IMR-90 (cell line): ENCODE measurements at regions not wholly inside any gene's neighbourhood (a gene's known extent, or its start where the extent isn't known, plus 50 kb on each side); places are given as distances from the start of the nearest gene placed in this dataset.

Experiments
- ATAC-seq: fragments of 200-7000 bp; cut with Tn5 transposase; 2 replicates; pipeline ENCODE4 v1.9.1; 2020; ENCODE audit warnings: low read depth, mild to moderate bottlenecking, moderate library complexity
- BruUV-seq: library from RNA; stranded (reverse); fragments of 400-500 nt; replicated peaks from 2 replicates; lab custom pipeline; 2021; lab: Mats Ljungman, UMichigan
- CTCF ChIA-PET: fragments of 300-600 bp; formaldehyde crosslinking; extraction: SDS; loops from one replicate; lab custom pipeline; 2021; ENCODE audit warnings: antibody characterized with exemption; lab: Yijun Ruan, JAX
- POLR2A ChIA-PET: fragments of 300-600 bp; sonication (Branson Sonifier 250); formaldehyde crosslinking; loops from one replicate; lab custom pipeline; 2022; ENCODE audit warnings: antibody characterized with exemption; ENCODE audit not compliant: unreplicated experiment; lab: Charles Lee
- DNase-seq: peaks from one replicate; pipeline ENCODE4 v3.0.0; 2013
- H2AFZ ChIP-seq: replicated peaks from 2 replicates; pipeline ENCODE3; 2013; ENCODE audit warnings: low read length, mild to moderate bottlenecking; ENCODE audit not compliant: poor library complexity
- H2AK5ac ChIP-seq: 2 replicates; pipeline ENCODE4 v1.6.1; 2013; ENCODE audit warnings: low read depth, low read length, inconsistent platforms
- H2AK9ac ChIP-seq: replicated peaks from 2 replicates; pipeline ENCODE3; 2013; ENCODE audit warnings: mild to moderate bottlenecking, low read depth, low read length, moderate library complexity; ENCODE audit not compliant: poor library complexity
- H2BK120ac ChIP-seq: 2 replicates; pipeline ENCODE4 v1.6.1; 2013; ENCODE audit warnings: low read depth, low read length, inconsistent platforms
- H2BK15ac ChIP-seq: 3 replicates; pipeline ENCODE4 v1.6.1; 2013; ENCODE audit warnings: low read depth, low read length, inconsistent platforms
- H2BK20ac ChIP-seq: 2 replicates; pipeline ENCODE4 v1.6.1; 2013; ENCODE audit warnings: low read depth, mild to moderate bottlenecking, inconsistent platforms, low read length, moderate library complexity
- H2BK5ac ChIP-seq: 2 replicates; pipeline ENCODE4 v1.6.1; 2013; ENCODE audit warnings: mild to moderate bottlenecking, low read depth, low read length, inconsistent platforms; ENCODE audit not compliant: poor library complexity, severe bottlenecking
- H3K14ac ChIP-seq: replicated peaks from 2 replicates; pipeline ENCODE4 v1.6.1; 2013; ENCODE audit warnings: low read depth, low read length, inconsistent platforms
- H3K18ac ChIP-seq: 2 replicates; pipeline ENCODE4 v1.6.1; 2013; ENCODE audit warnings: low read depth, low read length, control low read depth
- H3K23ac ChIP-seq: 2 replicates; pipeline ENCODE4 v1.6.1; 2013; ENCODE audit warnings: low read depth, low read length, inconsistent platforms
- H3K27ac ChIP-seq: 2 replicates; pipeline ENCODE4 v1.5.1; 2013; ENCODE audit warnings: mild to moderate bottlenecking, control low read depth, low read length; ENCODE audit not compliant: insufficient read depth
- H3K27me3 ChIP-seq: 2 replicates; pipeline ENCODE4 v1.6.1; 2013; ENCODE audit warnings: low read length; ENCODE audit not compliant: control insufficient read depth, insufficient read depth
- H3K36me3 ChIP-seq: 2 replicates; pipeline ENCODE4 v1.6.1; 2013; ENCODE audit warnings: low read length, mixed read lengths; ENCODE audit not compliant: control insufficient read depth, insufficient read depth
- H3K4ac ChIP-seq: 2 replicates; pipeline ENCODE4 v1.6.1; 2013; ENCODE audit warnings: low read depth, low read length, inconsistent platforms
- H3K4me1 ChIP-seq: 2 replicates; pipeline ENCODE4 v1.6.1; 2013; ENCODE audit warnings: low read length, mixed read lengths; ENCODE audit not compliant: control insufficient read depth, insufficient read depth
- H3K4me2 ChIP-seq: 2 replicates; pipeline ENCODE4 v1.6.1; 2013; ENCODE audit warnings: low read depth, mild to moderate bottlenecking, control low read depth, low read length, moderate library complexity
- H3K4me3 ChIP-seq: 2 replicates; pipeline ENCODE4 v1.5.1; 2013; ENCODE audit warnings: low read depth, mild to moderate bottlenecking, control low read depth, low read length, moderate library complexity; ENCODE audit not compliant: insufficient read depth
- H3K56ac ChIP-seq: 2 replicates; pipeline ENCODE4 v1.6.1; 2013; ENCODE audit warnings: low read length, inconsistent platforms; ENCODE audit not compliant: insufficient read depth; ENCODE audit errors: extremely low read depth
- H3K79me1 ChIP-seq, 2 experiments: 2 replicates each; pipeline ENCODE4 v1.6.1; 2013; ENCODE audit warnings: low read length in 2 of 2, inconsistent platforms in 1 of 2, low read depth in 1 of 2
- H3K9ac ChIP-seq: 2 replicates; pipeline ENCODE4 v1.6.1; 2013; ENCODE audit warnings: low read depth, low read length, control low read depth
- H3K9me1 ChIP-seq: 2 replicates; pipeline ENCODE4 v1.6.1; 2013; ENCODE audit warnings: low read length, inconsistent platforms; ENCODE audit not compliant: insufficient read depth
- H3K9me3 ChIP-seq: 2 replicates; pipeline ENCODE4 v1.6.1; 2013; ENCODE audit warnings: low read length; ENCODE audit not compliant: control insufficient read depth, insufficient read depth
- H4K20me1 ChIP-seq: 2 replicates; pipeline ENCODE4 v1.6.1; 2013; ENCODE audit warnings: low read length, inconsistent platforms; ENCODE audit not compliant: insufficient read depth
- H4K5ac ChIP-seq: 2 replicates; pipeline ENCODE4 v1.6.1; 2013; ENCODE audit warnings: mild to moderate bottlenecking, low read depth, low read length, control low read depth
- H4K8ac ChIP-seq, 2 experiments: 2 replicates each; pipeline ENCODE4 v1.6.1; 2013; ENCODE audit warnings: low read depth in 2 of 2, low read length in 2 of 2, control low read depth in 1 of 2, inconsistent platforms in 1 of 2
- H4K91ac ChIP-seq: 2 replicates; pipeline ENCODE4 v1.6.1; 2013; ENCODE audit warnings: low read depth, low read length, inconsistent platforms; ENCODE audit not compliant: insufficient read depth
- BHLHE40 ChIP-seq: fragments of 150-350 bp; IDR thresholded peaks from 2 replicates; pipeline ENCODE4 v1.6.1; 2016; ENCODE audit warnings: mild to moderate bottlenecking, low read depth, low read length
- CEBPB ChIP-seq: IDR thresholded peaks from 2 replicates; pipeline ENCODE4 v1.6.1; 2012; ENCODE audit warnings: low read depth, low read length, improper control_type of control experiment
- CHD1 ChIP-seq: IDR thresholded peaks from 2 replicates; pipeline ENCODE4 v1.6.1; 2012; ENCODE audit warnings: low read depth, low read length, improper control_type of control experiment
- CTCF ChIP-seq: conservative IDR thresholded peaks from 2 replicates; pipeline ENCODE4 v1.5.1; 2012; ENCODE audit warnings: mild to moderate bottlenecking, low read depth, low read length, improper control_type of control experiment
- ELK1 ChIP-seq: fragments of 150-350 bp; IDR thresholded peaks from 2 replicates; pipeline ENCODE4 v1.6.1; 2016; ENCODE audit warnings: low read depth, mild to moderate bottlenecking, low read length, moderate library complexity, borderline replicate concordance
- FOS ChIP-seq: fragments of 150-350 bp; IDR thresholded peaks from 2 replicates; pipeline ENCODE4 v1.6.1; 2016; ENCODE audit warnings: low read depth, low read length
- MAFK ChIP-seq: IDR thresholded peaks from 2 replicates; pipeline ENCODE4 v1.6.1; 2012; ENCODE audit warnings: low read depth, low read length, improper control_type of control experiment
- MAZ ChIP-seq: IDR thresholded peaks from 2 replicates; pipeline ENCODE4 v1.6.1; 2012; ENCODE audit warnings: low read depth, mild to moderate bottlenecking, low read length, improper control_type of control experiment, moderate library complexity, borderline replicate concordance
- MXI1 ChIP-seq: IDR thresholded peaks from 2 replicates; pipeline ENCODE4 v1.6.1; 2012; ENCODE audit warnings: low read depth, mild to moderate bottlenecking, low read length, moderate library complexity, borderline replicate concordance
- NFE2L2 ChIP-seq: fragments of 150-350 bp; IDR thresholded peaks from 2 replicates; pipeline ENCODE4 v1.6.1; 2016; ENCODE audit warnings: low read depth, mild to moderate bottlenecking, low read length
- POLR2A ChIP-seq: IDR thresholded peaks from 2 replicates; pipeline ENCODE4 v1.6.1; 2012; ENCODE audit warnings: mild to moderate bottlenecking, low read depth, low read length
- RAD21 ChIP-seq: IDR thresholded peaks from 2 replicates; pipeline ENCODE4 v1.6.1; 2012; ENCODE audit warnings: low read length, improper control_type of control experiment
- RCOR1 ChIP-seq: IDR thresholded peaks from 2 replicates; pipeline ENCODE4 v1.6.1; 2012; ENCODE audit warnings: mild to moderate bottlenecking, low read length, improper control_type of control experiment; ENCODE audit not compliant: insufficient replicate concordance
- RFX5 ChIP-seq: IDR thresholded peaks from 2 replicates; pipeline ENCODE4 v1.8.0; 2012; ENCODE audit warnings: low read depth, mild to moderate bottlenecking, low read length, moderate library complexity
- SMC3 ChIP-seq: fragments of 150-350 bp; IDR thresholded peaks from 2 replicates; pipeline ENCODE4 v1.6.1; 2016; ENCODE audit warnings: low read depth, mild to moderate bottlenecking, antibody characterized with exemption, low read length, moderate library complexity
- USF2 ChIP-seq: fragments of 150-350 bp; IDR thresholded peaks from 2 replicates; pipeline ENCODE4 v1.6.1; 2017; ENCODE audit warnings: mild to moderate bottlenecking, antibody characterized with exemption, low read length, low read depth
- WGBS, 2 experiments: methylation state at CpG; one replicate each; pipeline versions ENCODE4 v1.1.5 to v1.1.7; 2013; ENCODE audit warnings: missing lambda C conversion rate in 2 of 2; ENCODE audit not compliant: insufficient read length in 1 of 2; ENCODE audit errors: extremely low coverage in 2 of 2; 5-methylcytosine and 5-hydroxymethylcytosine counted together
- dilution Hi-C: fragments of 300-500 bp; cut with HindIII; formaldehyde crosslinking; loops from one replicate; pipeline ENCODE4 v1.14.3; 2018; ENCODE audit warnings: low sequenced_read_pairs; ENCODE audit not compliant: unreplicated experiment
- in situ Hi-C: fragments of 300-500 bp; cut with MboI; formaldehyde crosslinking; loops from 3 replicates; pipeline ENCODE4 v1.14.3; 2019; ENCODE audit warnings: low sequenced_read_pairs, inconsistent platforms, mixed read lengths
- intact Hi-C: fragments of 100-400 bp; cut with micrococcal nuclease; formaldehyde crosslinking; loops from 2 replicates; pipeline ENCODE4 v1.10.0; 2022

GRCh38 chr9:90958328-90958727 lies 156.7 kb downstream of the SYK start:
- no peak overlapping the region for H3K4me3 ChIP-seq
- in situ Hi-C loops: no loop called here
- BruUV-seq: no TSS peak
- H3K27me3 ChIP-seq: no peaks in the 10 kb centered on the region
- H4K20me1 ChIP-seq: no peaks in the 10 kb centered on the region
- no peak overlapping the region; the same call in 1 of the 2 replicates for H2BK120ac ChIP-seq
- H2BK20ac ChIP-seq: peak overlapping the region; percentile 12
- TF ChIP-seq ELK1 (no peak), MAZ (no peak), NFE2L2 (no peak), MAFK (no peak), RCOR1 (no peak), CTCF (no peak), POLR2A (no peak), FOS (no peak), CEBPB (no peak), RAD21 (no peak), CHD1 (no peak), MXI1 (no peak), SMC3 (no peak), USF2 (no peak), BHLHE40 (no peak), RFX5 (no peak)
- ATAC-seq (no peak), DNase-seq (no peak)
- H2BK5ac ChIP-seq: no peak overlapping the region
- peaks cover 19% of the 10 kb centered on the region for H3K9me1 ChIP-seq
- no peak overlapping the region for H3K9ac ChIP-seq
- no peak overlapping the region for H4K8ac ChIP-seq
- H3K14ac ChIP-seq: no peak overlapping the region
- peak overlapping the region; percentile 50; the same call in 1 of the 3 replicates for H2BK15ac ChIP-seq
- H4K5ac ChIP-seq: no peak overlapping the region
- no peaks in the 10 kb centered on the region for H3K9me3 ChIP-seq
- CTCF ChIA-PET: no interaction called here
- no peak overlapping the region for H2AK9ac ChIP-seq
- POLR2A ChIA-PET: no interaction called here
- no peak overlapping the region for H3K23ac ChIP-seq
- no peak overlapping the region; the same call in 1 of the 2 replicates for H3K4ac ChIP-seq
- H3K27ac ChIP-seq: no peak overlapping the region
- no CpG with 5 or more reads among the region's 2 CpGs for WGBS, 2 experiments
- H3K4me1 ChIP-seq: peaks cover 13% of the 10 kb centered on the region
- no peaks in the 10 kb centered on the region for H3K36me3 ChIP-seq
- no peak overlapping the region for H2AFZ ChIP-seq
- H4K91ac ChIP-seq: no peak overlapping the region
- H3K4me2 ChIP-seq: no peak overlapping the region
- H3K56ac ChIP-seq: no peak overlapping the region
- H3K18ac ChIP-seq: no peak overlapping the region; the same call in 1 of the 2 replicates
- H3K79me1 ChIP-seq: no peaks in the 10 kb centered on the region
- peak overlapping the region; percentile 86 for H2AK5ac ChIP-seq
- dilution Hi-C loops: no loop called here
- intact Hi-C loops: no loop called here
